HG03354 (cell line): ENCODE measurements at regions not wholly inside any gene's neighbourhood (a gene's known extent, or its start where the extent isn't known, plus 50 kb on each side); places are given as distances from the start of the nearest gene placed in this dataset.

ENCODE experiments used
- ATAC-seq: cut with Tn5 transposase; IDR thresholded peaks from one replicate; pipeline ENCODE4 v1.9.1; 2021; ENCODE audit warnings: mild to moderate bottlenecking; ENCODE audit not compliant: unreplicated experiment, poor library complexity, severe bottlenecking

GRCh38 chr20:60389882-60390281 is 431.7 kb downstream of the CDH26 start:
- no peak for ATAC-seq

GRCh38 chr20:60395991-60396390 is 437.8 kb downstream of the CDH26 start:
- ATAC-seq, result no peak

- ATAC-seq, result no peak
Observed at GRCh38 chr20:60400567-60400966, 442.3 kb downstream of the CDH26 start.

GRCh38 chr20:60402189-60403058 is 444.2 kb downstream of the CDH26 start:
- ATAC-seq, result no peak

GRCh38 chr20:60403105-60403741 is 445.0 kb downstream of the CDH26 start:
- no peak for ATAC-seq

GRCh38 chr20:60407011-60407771 is 449.0 kb downstream of the CDH26 start:
- ATAC-seq, result no peak

GRCh38 chr20:60407938-60408337 is 449.7 kb downstream of the CDH26 start:
- ATAC-seq, result no peak

- no peak for ATAC-seq
Observed at GRCh38 chr20:60408435-60408834, 450.2 kb downstream of the CDH26 start.

- ATAC-seq, result no peak
Observed at GRCh38 chr20:60410618-60411264, 452.5 kb downstream of the CDH26 start.

- no peak for ATAC-seq
Observed at GRCh38 chr20:60411813-60412212, 453.6 kb downstream of the CDH26 start.

GRCh38 chr20:60420676-60421229 is 462.5 kb downstream of the CDH26 start:
- no peak for ATAC-seq

GRCh38 chr20:60422848-60423247 is 464.6 kb downstream of the CDH26 start:
- no peak for ATAC-seq

GRCh38 chr20:60424267-60424902 is 466.2 kb downstream of the CDH26 start:
- ATAC-seq, result no peak

GRCh38 chr20:60427516-60427915 is 469.3 kb downstream of the CDH26 start:
- no peak for ATAC-seq

- no peak for ATAC-seq
Observed at GRCh38 chr20:60428651-60429050, 470.4 kb downstream of the CDH26 start.

GRCh38 chr20:60430516-60431001 is 472.3 kb downstream of the CDH26 start:
- no peak for ATAC-seq

- no peak for ATAC-seq
Observed at GRCh38 chr20:60431349-60431748, 473.1 kb downstream of the CDH26 start.

- ATAC-seq, result no peak
Observed at GRCh38 chr20:60437418-60437817, 479.2 kb downstream of the CDH26 start.
